ENCODE measurements at regions not wholly inside any gene's neighbourhood (a gene's known extent, or its start where the extent isn't known, plus 50 kb on each side); places are given as distances from the start of the nearest gene placed in this dataset.

GRCh38 chr20:50380697-50381040 is 129.5 kb upstream of the PTPN1 start (continued):
- no peak for TF ChIP-seq SPI1 (IDR thresholded peaks at IDR 0.05; ENCODE audit: borderline replicate concordance, low read depth, low read length)
- no peak for TF ChIP-seq HNRNPLL (IDR thresholded peaks at IDR 0.05; ENCODE audit: low read depth, low read length, poor library complexity, severe bottlenecking)
- TF ChIP-seq RAD21 (CRISPR knock-in tag; conservative IDR thresholded peaks at IDR 0.05 in 1 of 2, IDR thresholded peaks at IDR 0.05 in 1 of 2): peak in 1 of 2 experiments; percentile 46; a peak in 2 of 4 replicates
- TF ChIP-seq LEF1 (IDR thresholded peaks at IDR 0.05): no peak

GRCh38 chr20:50381075-50381732 is 129.0 kb upstream of the PTPN1 start:
- intact Hi-C loops (cut with micrococcal nuclease) (no loop called here), in situ Hi-C loops (cut with MboI) (no loop called here)
- Histone ChIP-seq H4K20me1 (replicated peaks; ENCODE audit: control insufficient read depth, insufficient read depth, low read length) (no peaks in the 10 kb centered on the region), H3K27ac (ENCODE audit: extremely low read depth, low read depth, low read length) (no peak overlapping the region), H3K27me3 (ENCODE audit: control insufficient read depth in 2 of 2, insufficient read depth in 2 of 2, low read length in 2 of 2) (no peaks in the 10 kb centered on the region), H3K4me2 (ENCODE audit: insufficient read depth, low read length) (no peak overlapping the region; the same call in 1 of the 2 replicates), H3K9me1 (ENCODE audit: control insufficient read depth, insufficient read depth, low read length) (no peaks in the 10 kb centered on the region), H3K9me3 (replicated peaks; ENCODE audit: control insufficient read depth, insufficient read depth, low read depth, low read length) (no peaks in the 10 kb centered on the region), H3K4me1 (replicated peaks in 1 of 2; ENCODE audit: control insufficient read depth in 2 of 2, insufficient read depth in 2 of 2, low read length in 2 of 2) (peaks cover 42 to 52% of the 10 kb centered on the region in 2 experiments), H3K4me3 (no peak overlapping the region), H3K9ac (ENCODE audit: insufficient read depth in 1 of 2, low read depth in 2 of 2, low read length in 2 of 2) (no peak overlapping the region), H3K36me3 (ENCODE audit: control insufficient read depth, insufficient read depth, low read length) (no peaks in the 10 kb centered on the region), H3K79me2 (ENCODE audit: control insufficient read depth, insufficient read depth, low read length) (no peaks in the 10 kb centered on the region), H2AFZ (ENCODE audit: low read depth, low read length) (peak overlapping the region; percentile 91; the same call in 1 of the 2 replicates)
- BruUV-seq (replicated peaks): no TSS peak
- FAIRE-seq: peak; percentile 85
- DNase-seq (ENCODE audit: extremely low read depth in 1 of 4, low spot score in 3 of 4): no peak
- CTCF ChIA-PET (ENCODE audit: low intra/inter-chr PET ratio): no interaction called here
- POLR2A ChIA-PET: interaction anchor here (0.6 kb wide), 1 partner anchor 12 kb away, joined by 3 read pairs; no protein-coding TSS in a partner anchor
- WGBS (ENCODE audit: insufficient coverage, low coverage, missing lambda C conversion rate): 64% methylated on average over 6 of the region's 7 CpGs
- no peak for ATAC-seq
- TF ChIP-seq LARP7 (IDR thresholded peaks at IDR 0.05): peak; percentile 66; the same call in 1 of the 2 replicates
- TF ChIP-seq FOXK2 (conservative IDR thresholded peaks at IDR 0.05 in 1 of 2, IDR thresholded peaks at IDR 0.05 in 1 of 2; ENCODE audit: low read depth in 2 of 2): 0 out of 4 replicates have a peak, but pooled peaks of 1 of the 2 experiments have one; percentile 12
- no peak for TF ChIP-seq ZBTB34 (CRISPR knock-in tag; IDR thresholded peaks at IDR 0.05)
- 0 out of 2 replicates have a peak, but pooled peaks have one; percentile 29 for TF ChIP-seq HLTF (IDR thresholded peaks at IDR 0.05)
- no peak for TF ChIP-seq NFE2 (IDR thresholded peaks at IDR 0.05; ENCODE audit: low read depth)
- TF ChIP-seq TRIM24 (IDR thresholded peaks at IDR 0.05): peak in 1 of 2 experiments; percentile 12; a peak in 1 of 4 replicates
- TF ChIP-seq ZBTB5 (IDR thresholded peaks at IDR 0.05): 0 out of 2 replicates have a peak, but pooled peaks have one; percentile 29
- TF ChIP-seq ZBTB2 (IDR thresholded peaks at IDR 0.05): peak; percentile 49; the same call in 1 of the 2 replicates
- TF ChIP-seq, protein P1, sequence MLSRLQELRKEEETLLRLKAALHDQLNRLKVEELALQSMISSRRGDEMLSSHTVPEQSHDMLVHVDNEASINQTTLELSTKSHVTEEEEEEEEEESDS (CRISPR knock-in tag; IDR thresholded peaks at IDR 0.05): no peak
- TF ChIP-seq MCM3 (IDR thresholded peaks at IDR 0.05): peak; percentile 84; the same call in 1 of the 2 replicates
- peak in 1 of 2 experiments; percentile 49; a peak in 1 of 4 replicates for TF ChIP-seq HDAC1 (IDR thresholded peaks at IDR 0.05)
- no peak for TF ChIP-seq CBX1 (IDR thresholded peaks at IDR 0.05; ENCODE audit: low read depth)

Data from K562 (cell line).